ENCODE measurements at regions not wholly inside any gene's neighbourhood (a gene's known extent, or its start where the extent isn't known, plus 50 kb on each side); places are given as distances from the start of the nearest gene placed in this dataset.
"Not testable (repeated sequence)": the region's sequence is repeated elsewhere in the genome, so short reads cannot be mapped to it uniquely, and the experiment has no call there.

DNA sequence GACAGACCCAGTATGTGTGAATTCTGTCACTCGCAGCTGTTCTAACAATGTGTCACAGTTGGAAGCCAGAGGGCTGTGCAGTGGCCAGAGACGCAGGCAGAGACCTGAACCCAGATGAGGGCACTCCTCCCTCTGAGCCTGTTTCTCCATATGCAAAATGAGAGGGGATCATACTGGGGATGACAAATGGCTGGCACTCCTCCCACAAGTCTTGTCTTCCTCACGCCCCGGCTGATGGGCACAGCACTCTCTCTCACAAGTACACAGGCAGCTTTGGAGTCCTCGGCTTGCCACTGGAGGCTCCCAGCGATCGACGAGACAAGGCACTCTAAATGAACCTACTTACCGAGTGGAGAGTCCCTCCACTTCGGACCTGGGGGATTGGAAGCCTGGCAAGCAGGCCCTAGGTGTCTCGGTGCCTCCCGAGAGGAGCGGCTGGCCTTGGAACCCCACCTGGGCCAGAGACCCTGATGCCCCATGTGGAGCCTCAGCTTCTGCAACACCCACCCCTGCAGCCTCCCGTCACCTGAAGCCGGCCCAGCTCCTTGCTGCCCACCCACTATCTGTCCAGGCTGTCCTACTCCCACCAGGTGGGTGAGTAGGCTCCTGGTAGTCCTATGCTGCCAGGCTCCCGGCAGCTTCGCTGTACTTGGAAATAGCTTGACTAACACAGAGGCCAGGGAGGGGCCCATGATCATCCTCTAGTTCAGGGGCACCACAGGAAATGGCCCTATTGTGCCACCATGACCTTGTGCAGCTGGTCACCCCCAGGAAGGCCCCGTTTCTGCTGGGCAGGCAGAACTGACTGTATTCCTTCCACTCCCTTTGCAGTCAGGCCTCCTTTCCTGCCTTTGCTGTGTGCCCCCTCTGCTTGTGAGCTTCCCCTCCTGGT lies 65.0 kb upstream of the IQSEC1 start:
- Mint-ChIP-seq H3K9me3 (peaks cover 0 to 2% (median 0%) of the 10 kb centered on the region in 8 donors), H3K27ac (no peak overlapping the region), H3K36me3 (no peaks in the 10 kb centered on the region), H3K27me3 (peaks cover 12% of the 10 kb centered on the region in 2 donors), H3K4me3 (no peak overlapping the region), H3K4me1 (no peaks in the 10 kb centered on the region)
- no peak overlapping the region for H3K4me3 ChIP-seq (ENCODE audit: low read length in 2 of 2)
- no peak overlapping the region for H3K27ac ChIP-seq (ENCODE audit: low read depth, low read length)
- no peaks in the 10 kb centered on the region for H3K9me3 ChIP-seq (ENCODE audit: control insufficient read depth in 1 of 2, low read length in 2 of 2)
- intact Hi-C loops (cut with micrococcal nuclease), result no loop called here
- no peak for DNase-seq
- no peaks in the 10 kb centered on the region for H3K36me3 ChIP-seq (ENCODE audit: insufficient read depth, low read length)
- ChIA-PET POLR2A (ENCODE audit: partially characterized antibody) (no interaction called here), CTCF (ENCODE audit: partially characterized antibody) (no interaction called here)
- no peaks in the 10 kb centered on the region for H3K27me3 ChIP-seq (ENCODE audit: insufficient read depth, low read length)
- no peaks in the 10 kb centered on the region for H3K4me1 ChIP-seq (ENCODE audit: insufficient read depth, low read length)

DNA sequence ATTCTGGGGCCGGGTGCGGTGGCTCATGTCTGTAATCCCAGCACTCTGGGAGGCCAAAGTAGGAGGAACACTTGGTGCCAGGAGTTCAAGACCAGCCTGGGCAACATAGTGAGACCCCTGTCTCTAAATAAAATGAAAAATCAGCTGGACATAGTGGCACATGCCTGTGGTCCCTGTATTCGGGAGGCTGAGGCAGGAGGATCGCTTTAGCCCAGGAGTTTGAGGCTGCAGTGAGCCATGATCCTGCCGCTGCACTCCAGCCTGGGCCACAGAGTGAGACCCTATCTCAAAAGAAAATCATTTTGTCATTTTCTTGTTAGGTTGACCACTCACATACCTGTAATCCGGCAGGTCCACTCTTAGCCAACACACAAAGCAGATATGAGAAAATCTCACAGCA lies 63.6 kb upstream of the IQSEC1 start:
- H3K27ac ChIP-seq (ENCODE audit: low read depth, low read length); H3K9me3 Mint-ChIP-seq; DNase-seq; intact Hi-C loops (cut with micrococcal nuclease); H3K27me3 ChIP-seq (ENCODE audit: insufficient read depth, low read length); H3K9me3 ChIP-seq (ENCODE audit: control insufficient read depth in 1 of 2, low read length in 2 of 2); CTCF ChIA-PET (ENCODE audit: partially characterized antibody); H3K4me3 Mint-ChIP-seq; H3K36me3 ChIP-seq (ENCODE audit: insufficient read depth, low read length); H3K4me1 Mint-ChIP-seq; H3K4me3 ChIP-seq (ENCODE audit: low read length in 2 of 2); H3K4me1 ChIP-seq (ENCODE audit: insufficient read depth, low read length); H3K36me3 Mint-ChIP-seq; POLR2A ChIA-PET (ENCODE audit: partially characterized antibody); H3K27ac Mint-ChIP-seq: not testable (repeated sequence)
- H3K27me3 Mint-ChIP-seq, result peaks cover 10 to 15% of the 10 kb centered on the region in 2 donors

DNA sequence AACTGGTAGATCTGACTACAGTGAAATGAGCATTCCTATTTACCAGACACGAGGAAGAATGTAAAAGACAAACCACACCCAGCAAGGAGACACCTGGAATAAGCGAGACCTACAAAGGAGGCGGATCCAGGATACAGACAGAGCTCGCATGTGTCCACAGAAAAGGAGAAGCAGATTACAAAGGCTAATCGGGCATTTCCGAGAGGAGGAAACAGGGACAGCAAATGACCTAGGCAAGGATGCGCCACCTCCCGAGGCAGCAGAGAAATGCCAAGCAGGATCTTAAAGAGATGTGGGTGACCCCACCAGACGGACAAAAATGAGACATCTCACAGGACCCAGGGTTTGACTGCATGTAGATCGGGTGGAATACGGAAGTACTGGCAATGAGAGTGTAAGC lies 63.2 kb upstream of the IQSEC1 start:
- H3K9me3 ChIP-seq (ENCODE audit: control insufficient read depth in 1 of 2, low read length in 2 of 2), result no peaks in the 10 kb centered on the region
- H3K36me3 ChIP-seq (ENCODE audit: insufficient read depth, low read length), result no peaks in the 10 kb centered on the region
- intact Hi-C loops (cut with micrococcal nuclease), result no loop called here
- H3K4me1 ChIP-seq (ENCODE audit: insufficient read depth, low read length), result no peaks in the 10 kb centered on the region
- Mint-ChIP-seq H3K4me1 (peaks cover 0 to 2% (median under 1%) of the 10 kb centered on the region in 4 donors), H3K27me3 (peaks cover 8 to 15% of the 10 kb centered on the region in 2 donors), H3K9me3 (peaks cover 0 to 2% (median 0%) of the 10 kb centered on the region in 8 donors), H3K4me3 (no peak overlapping the region), H3K27ac (no peak overlapping the region), H3K36me3 (no peaks in the 10 kb centered on the region)
- CTCF ChIA-PET (ENCODE audit: partially characterized antibody), result no interaction called here
- no peak for DNase-seq
- no peak overlapping the region for H3K4me3 ChIP-seq (ENCODE audit: low read length in 2 of 2)
- no peaks in the 10 kb centered on the region for H3K27me3 ChIP-seq (ENCODE audit: insufficient read depth, low read length)
- POLR2A ChIA-PET (ENCODE audit: partially characterized antibody), result no interaction called here
- H3K27ac ChIP-seq (ENCODE audit: low read depth, low read length), result no peak overlapping the region

DNA sequence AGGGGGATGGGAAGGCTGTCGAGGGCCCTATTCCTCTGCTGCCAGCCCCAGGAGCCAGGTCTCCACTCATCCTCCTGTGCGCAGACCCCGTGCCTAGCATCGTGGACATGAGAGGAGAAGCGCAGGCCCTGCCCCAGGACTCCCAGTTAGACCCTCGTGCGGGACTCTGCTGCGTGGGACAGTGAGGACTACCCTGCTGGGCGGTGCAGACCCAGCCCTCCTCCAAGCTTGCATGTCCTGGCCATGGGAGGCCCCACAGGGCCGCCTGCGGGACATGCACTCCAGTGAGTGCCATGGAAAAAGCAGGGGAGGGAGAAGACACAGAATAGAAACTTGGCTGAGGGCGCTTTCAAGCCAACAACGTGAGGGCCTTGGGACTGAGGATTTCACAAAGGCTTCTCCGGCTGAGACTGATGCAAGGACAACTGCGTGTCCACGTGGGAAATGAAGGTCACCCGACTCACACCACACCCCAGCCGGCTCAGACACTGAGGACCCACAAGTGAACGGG lies 62.6 kb upstream of the IQSEC1 start:
- peaks cover 6 to 13% of the 10 kb centered on the region in 2 donors for H3K27me3 Mint-ChIP-seq
- Histone ChIP-seq H3K4me3 (ENCODE audit: low read length in 2 of 2) (no peak overlapping the region), H3K27me3 (ENCODE audit: insufficient read depth, low read length) (no peaks in the 10 kb centered on the region), H3K27ac (ENCODE audit: low read depth, low read length) (no peak overlapping the region), H3K4me1 (ENCODE audit: insufficient read depth, low read length) (no peaks in the 10 kb centered on the region), H3K9me3 (ENCODE audit: control insufficient read depth in 1 of 2, low read length in 2 of 2) (no peaks in the 10 kb centered on the region), H3K36me3 (ENCODE audit: insufficient read depth, low read length) (no peaks in the 10 kb centered on the region)
- H3K4me1 Mint-ChIP-seq, result peaks cover 0 to 2% (median under 1%) of the 10 kb centered on the region in 4 donors
- intact Hi-C loops (cut with micrococcal nuclease), result no loop called here
- no peaks in the 10 kb centered on the region for H3K36me3 Mint-ChIP-seq
- H3K4me3 Mint-ChIP-seq, result no peak overlapping the region
- DNase-seq, result no peak
- ChIA-PET CTCF (ENCODE audit: partially characterized antibody) (no interaction called here), POLR2A (ENCODE audit: partially characterized antibody) (no interaction called here)
- no peak overlapping the region for H3K27ac Mint-ChIP-seq
- peaks cover 0 to 2% (median 0%) of the 10 kb centered on the region in 8 donors for H3K9me3 Mint-ChIP-seq

DNA sequence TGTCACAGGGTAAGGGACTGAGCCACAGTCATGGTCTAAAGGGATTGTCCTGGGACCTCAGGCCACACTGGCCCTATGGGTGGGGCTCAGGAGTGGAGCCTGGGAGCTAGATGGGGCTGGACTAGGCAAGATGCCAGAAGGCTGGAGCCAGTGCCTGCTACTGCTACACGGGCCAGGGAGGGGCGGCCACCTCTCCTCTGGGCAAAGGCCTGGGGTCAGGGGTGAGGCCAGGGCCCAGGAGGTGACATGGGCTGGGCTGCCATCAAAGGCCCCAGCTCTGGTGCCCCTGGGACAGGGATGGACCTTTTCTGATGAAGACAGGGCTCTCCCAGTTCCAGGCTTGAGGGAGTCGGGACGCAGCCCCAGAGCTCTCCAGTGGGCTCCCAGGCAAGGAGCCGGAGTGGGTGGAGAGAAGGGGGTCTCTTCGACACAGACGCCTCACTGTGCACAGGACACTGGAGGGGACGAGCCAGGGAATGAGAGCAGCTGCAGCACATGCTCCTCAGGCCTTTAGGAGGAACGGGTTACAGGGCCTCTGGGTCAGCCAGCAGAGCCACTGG lies 62.1 kb upstream of the IQSEC1 start:
- H3K27me3 ChIP-seq (ENCODE audit: insufficient read depth, low read length), result no peaks in the 10 kb centered on the region
- no peaks in the 10 kb centered on the region for H3K36me3 ChIP-seq (ENCODE audit: insufficient read depth, low read length)
- H3K4me3 ChIP-seq (ENCODE audit: low read length in 2 of 2), result no peak overlapping the region
- intact Hi-C loops (cut with micrococcal nuclease), result no loop called here
- H3K4me1 ChIP-seq (ENCODE audit: insufficient read depth, low read length), result no peaks in the 10 kb centered on the region
- POLR2A ChIA-PET (ENCODE audit: partially characterized antibody), result no interaction called here
- no peak overlapping the region for H3K27ac ChIP-seq (ENCODE audit: low read depth, low read length)
- H3K4me3 Mint-ChIP-seq, result no peak overlapping the region
- H3K36me3 Mint-ChIP-seq, result no peaks in the 10 kb centered on the region
- H3K9me3 ChIP-seq (ENCODE audit: control insufficient read depth in 1 of 2, low read length in 2 of 2), result no peaks in the 10 kb centered on the region
- CTCF ChIA-PET (ENCODE audit: partially characterized antibody), result no interaction called here
- H3K4me1 Mint-ChIP-seq, result peaks cover 0 to 2% (median under 1%) of the 10 kb centered on the region in 4 donors
- peaks cover 6 to 13% of the 10 kb centered on the region in 2 donors for H3K27me3 Mint-ChIP-seq
- H3K9me3 Mint-ChIP-seq, result peaks cover 0 to 2% (median 0%) of the 10 kb centered on the region in 8 donors
- DNase-seq, result no peak
- H3K27ac Mint-ChIP-seq, result no peak overlapping the region

DNA sequence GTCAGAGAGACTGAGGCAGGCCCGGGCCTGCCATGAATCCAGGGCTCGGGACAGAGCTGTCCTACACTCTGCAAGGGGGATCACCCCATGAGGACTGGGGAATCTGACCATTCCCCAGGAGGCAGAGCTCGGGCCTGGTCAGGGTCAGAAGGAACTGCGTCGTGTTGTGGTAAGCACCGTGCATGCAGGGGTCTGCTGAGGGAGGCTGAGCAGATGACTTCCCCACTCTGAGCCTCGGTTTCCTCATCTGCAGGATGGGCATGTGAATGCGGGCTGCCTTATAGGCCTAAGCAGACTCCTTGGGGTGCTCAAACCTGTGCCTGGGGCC lies 61.6 kb upstream of the IQSEC1 start:
- intact Hi-C loops (cut with micrococcal nuclease), result no loop called here
- Histone ChIP-seq H3K9me3 (ENCODE audit: control insufficient read depth in 1 of 2, low read length in 2 of 2) (no peaks in the 10 kb centered on the region), H3K36me3 (ENCODE audit: insufficient read depth, low read length) (no peaks in the 10 kb centered on the region), H3K27me3 (ENCODE audit: insufficient read depth, low read length) (no peaks in the 10 kb centered on the region), H3K4me3 (ENCODE audit: low read length in 2 of 2) (no peak overlapping the region), H3K27ac (ENCODE audit: low read depth, low read length) (no peak overlapping the region), H3K4me1 (ENCODE audit: insufficient read depth, low read length) (no peaks in the 10 kb centered on the region)
- peaks cover 0 to 2% (median 0%) of the 10 kb centered on the region in 8 donors for H3K9me3 Mint-ChIP-seq
- POLR2A ChIA-PET (ENCODE audit: partially characterized antibody), result no interaction called here
- no peak overlapping the region for H3K4me3 Mint-ChIP-seq
- H3K4me1 Mint-ChIP-seq, result peaks cover 0 to 2% (median under 1%) of the 10 kb centered on the region in 4 donors
- peaks cover 2 to 9% of the 10 kb centered on the region in 2 donors for H3K27me3 Mint-ChIP-seq
- no peaks in the 10 kb centered on the region for H3K36me3 Mint-ChIP-seq
- no peak for DNase-seq
- CTCF ChIA-PET (ENCODE audit: partially characterized antibody), result no interaction called here
- no peak overlapping the region for H3K27ac Mint-ChIP-seq

DNA sequence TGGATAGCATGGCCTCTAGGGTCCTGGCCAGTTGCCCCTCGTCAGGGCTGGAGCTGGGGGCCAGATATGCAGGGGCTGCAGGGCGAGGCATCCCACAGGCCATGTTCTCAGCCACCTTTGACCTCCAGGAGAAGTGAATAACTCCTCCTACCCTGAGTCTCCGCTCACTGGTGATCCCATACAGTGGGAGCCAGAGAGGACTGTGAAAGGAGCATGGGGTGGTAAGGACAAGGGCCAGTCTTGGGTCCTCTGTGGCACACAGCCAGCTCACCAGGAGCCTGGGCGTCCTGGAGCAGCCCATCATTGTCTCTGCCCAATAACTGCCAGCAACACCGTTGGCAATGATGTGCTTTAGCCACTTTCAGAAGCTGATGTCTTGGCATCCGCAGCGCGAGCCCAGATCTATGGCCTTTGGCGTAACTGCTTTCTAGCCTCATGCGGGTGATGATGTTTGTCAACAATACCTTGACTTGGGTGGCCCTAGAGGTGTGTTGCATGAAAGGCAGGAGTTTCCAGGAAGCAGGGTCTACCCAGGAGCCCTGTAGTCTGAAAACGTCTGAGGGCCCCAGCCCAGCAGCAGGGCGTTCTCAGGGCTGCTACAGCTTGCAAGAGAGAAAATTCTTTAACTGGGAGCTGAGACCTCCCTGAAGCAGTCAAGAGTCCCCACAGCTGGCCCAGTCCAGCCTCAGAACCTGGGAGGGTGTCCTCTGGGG lies 61.1 kb upstream of the IQSEC1 start:
- H3K9me3 ChIP-seq (ENCODE audit: control insufficient read depth in 1 of 2, low read length in 2 of 2), result no peaks in the 10 kb centered on the region
- no peaks in the 10 kb centered on the region for H3K36me3 Mint-ChIP-seq
- H3K27ac Mint-ChIP-seq, result no peak overlapping the region
- H3K4me1 Mint-ChIP-seq, result peaks cover 0 to 2% (median under 1%) of the 10 kb centered on the region in 4 donors
- no peaks in the 10 kb centered on the region for H3K27me3 ChIP-seq (ENCODE audit: insufficient read depth, low read length)
- ChIA-PET POLR2A (ENCODE audit: partially characterized antibody) (no interaction called here), CTCF (ENCODE audit: partially characterized antibody) (no interaction called here)
- no peak overlapping the region for H3K4me3 Mint-ChIP-seq
- DNase-seq, result no peak
- H3K27me3 Mint-ChIP-seq, result peaks cover 2 to 8% of the 10 kb centered on the region in 2 donors
- no peaks in the 10 kb centered on the region for H3K36me3 ChIP-seq (ENCODE audit: insufficient read depth, low read length)
- no peaks in the 10 kb centered on the region for H3K4me1 ChIP-seq (ENCODE audit: insufficient read depth, low read length)
- H3K9me3 Mint-ChIP-seq, result peaks cover 0 to 2% (median 0%) of the 10 kb centered on the region in 8 donors
- no peak overlapping the region for H3K4me3 ChIP-seq (ENCODE audit: low read length in 2 of 2)
- intact Hi-C loops (cut with micrococcal nuclease), result no loop called here
- H3K27ac ChIP-seq (ENCODE audit: low read depth, low read length), result no peak overlapping the region
